Heart left ventricle (tissue), 16 donors: ENCODE measurements at regions not wholly inside any gene's neighbourhood (a gene's known extent, or its start where the extent isn't known, plus 50 kb on each side); places are given as distances from the start of the nearest gene placed in this dataset.

Experiments used
- ATAC-seq, 4 donors: fragments of 200-7000 bp; cut with Tn5 transposase; one replicate each; pipeline ENCODE4 v1.9.1; 2020 to 2022; ENCODE audit warnings: moderate library complexity in 4 of 4, mild to moderate bottlenecking in 3 of 4, moderate number of reproducible peaks in 1 of 4
- DNase-seq, 5 donors: peaks; one replicate each; pipeline ENCODE4 v3.0.0-alpha.2; 2020
- H3K27ac ChIP-seq, 12 donors: fragments of 200-600 bp; sonication (generic) in 4 of 12; one replicate each; pipeline versions ENCODE4 v1.5.0 to v1.8.0; 2016 to 2022; ENCODE audit warnings: mild to moderate bottlenecking in 2 of 12
- H3K27me3 ChIP-seq, 9 donors: fragments of 200-600 bp; sonication (generic) in 2 of 9; one replicate each; pipeline versions ENCODE4 v1.5.1 to v1.8.0; 2016 to 2022; ENCODE audit warnings: mild to moderate bottlenecking in 3 of 9
- H3K36me3 ChIP-seq, 9 donors: fragments of 200-600 bp; sonication (generic) in 2 of 9; one replicate each; pipeline versions ENCODE4 v1.5.0 to v1.8.0; 2018 to 2022; ENCODE audit warnings: mild to moderate bottlenecking in 2 of 9
- H3K4me1 ChIP-seq, 12 donors: fragments of 200-600 bp; sonication (generic) in 4 of 12; one replicate each; pipeline versions ENCODE4 v1.5.0 to v1.8.0; 2016 to 2022; ENCODE audit warnings: mild to moderate bottlenecking in 3 of 12
- H3K4me3 ChIP-seq, 12 donors: fragments of 200-600 bp; sonication (generic) in 4 of 12; one replicate each; pipeline versions ENCODE4 v1.5.0 to v1.8.0; 2017 to 2022; ENCODE audit warnings: mild to moderate bottlenecking in 9 of 12, moderate library complexity in 4 of 12
- H3K9me3 ChIP-seq, 12 donors: fragments of 200-600 bp; sonication (generic) in 4 of 12; one replicate each; pipeline versions ENCODE4 v1.5.0 to v1.8.0; 2016 to 2022; ENCODE audit warnings: mild to moderate bottlenecking in 1 of 12
- CTCF ChIP-seq, 12 donors: fragments of 200-600 bp; sonication (generic) in 4 of 12; IDR thresholded peaks; one replicate each; pipeline versions ENCODE4 v1.5.0 to v1.8.0; 2018 to 2022; ENCODE audit warnings: antibody characterized with exemption in 12 of 12, mild to moderate bottlenecking in 5 of 12
- POLR2A ChIP-seq, 2 donors: fragments of 450-650 bp; IDR thresholded peaks; one replicate each; pipeline ENCODE4 v1.6.1; 2017; ENCODE audit warnings: antibody characterized with exemption in 2 of 2, mild to moderate bottlenecking in 2 of 2, moderate library complexity in 2 of 2
- WGBS, 4 donors: extraction: QIAGEN DNeasy Blood & Tissue Kit in 2 of 4; methylation state at CpG; one replicate each; pipeline versions ENCODE4 v1.1.5 to v1.1.7; 2013 to 2018; 5-methylcytosine and 5-hydroxymethylcytosine counted together
- intact Hi-C, 10 donors: fragments of 100-400 bp; cut with DNase I; formaldehyde crosslinking; loops; one replicate each; pipeline versions ENCODE4 v1.11.1 to v1.14.2; 2022
- donor health status: ischemic (EF 13 %, LVEDD 7.1; RV severe dilation, severe dysfunction).
- donor health status: healthy with polysubstance abuse.
- donor health status: DM: no; HTN: yes; CAD: no.
- donor health status: DM: no; HTN: no; CAD: no.
- donor health status: ischemic (EF 25% LVEDD 6.9; RV normal size, moderate dysfunction).
- donor health status: ischemic (EF 25% LVEDD 5.7; RV mildly dilated, moderate dysfunction).
- donor health status: healthy.
- donor health status: DM: yes; HTN: yes; CAD: no.
- donor health status: ischemic (EF 35%, LVEDD 5.7; RV mildly dilated, moderate dysfunction).
- donor health status: nonischemic (EF 11% LVEDD 7.7; RV severe dilation, severe dysfunction).
- donor health status: DM: yes; HTN: yes; CAD: no.
- donor health status: PGD.
- donor health status: ischemic (EF 29% LVEDD 5.4; RV normal size, mild dysfunction).
- donor health status: nonischemic (EF 23%, LVEDD 6.1; RV moderate dilation, normal function).

DNA sequence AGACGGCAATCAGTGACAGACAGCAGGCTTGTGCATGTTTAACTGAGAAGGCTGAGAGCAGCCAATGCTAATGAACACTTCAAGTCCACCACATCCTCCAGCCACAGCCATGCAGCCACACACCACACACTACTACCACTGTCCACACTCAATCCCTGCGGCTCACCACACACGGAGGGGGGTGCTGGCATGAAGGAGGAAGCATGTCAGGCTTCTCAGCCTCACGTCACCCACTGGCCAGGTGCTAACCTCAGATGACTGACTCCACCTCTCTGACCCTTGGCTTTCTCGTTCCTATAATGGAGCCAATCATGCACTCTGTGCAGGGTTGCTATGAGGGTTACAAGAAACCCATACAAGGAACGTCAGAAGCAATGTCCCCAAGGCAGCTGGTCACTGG lies 165.4 kb upstream of the RNF32 start:
- no peaks in the 10 kb centered on the region for H3K36me3 ChIP-seq
- H3K4me3 ChIP-seq: no peak overlapping the region
- DNase-seq (no peak), ATAC-seq (peak in 1 of 4 donors; percentile 27)
- no peaks in the 10 kb centered on the region for H3K9me3 ChIP-seq
- intact Hi-C loops: loop anchor here in 2 of 10 donors (10.0 kb wide), 2 partner anchors 290 to 680 kb away; no protein-coding TSS in a partner anchor
- 53 to 64% (median 61%) methylated on average over 6 of the region's 6 CpGs for WGBS, 4 donors
- H3K27ac ChIP-seq: no peak overlapping the region
- TF ChIP-seq POLR2A (IDR thresholded peaks at IDR 0.05): no peak
- no peak for TF ChIP-seq CTCF (IDR thresholded peaks at IDR 0.05)
- peaks cover 0 to 35% (median 0%) of the 10 kb centered on the region in 9 donors for H3K27me3 ChIP-seq
- H3K4me1 ChIP-seq: no peaks in the 10 kb centered on the region

DNA sequence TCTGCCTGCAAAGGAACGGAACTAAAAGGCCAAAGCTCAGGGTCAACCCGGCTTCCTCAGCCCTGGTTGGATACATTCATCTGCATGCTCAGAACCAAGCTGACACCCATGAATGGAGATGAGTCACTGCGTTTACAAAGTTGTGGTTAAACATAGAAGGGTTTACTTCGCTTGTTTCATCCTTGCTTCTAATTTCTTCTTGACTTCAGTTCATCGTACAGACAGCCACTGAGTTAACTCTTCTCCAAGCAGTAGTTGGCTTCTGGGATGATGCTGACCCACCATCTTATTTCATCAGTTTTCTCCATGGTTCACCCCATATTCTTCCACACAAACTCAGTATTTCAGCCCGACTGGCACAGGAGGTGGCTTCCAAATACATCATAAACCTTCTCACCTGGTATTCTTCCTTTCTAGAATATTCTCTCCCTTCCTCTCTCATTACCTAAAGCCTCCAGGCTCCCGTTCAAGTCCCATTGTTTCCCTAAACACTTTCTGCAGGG lies 166.3 kb upstream of the RNF32 start:
- Histone ChIP-seq H3K36me3 (no peaks in the 10 kb centered on the region), H3K4me3 (no peak overlapping the region), H3K27ac (no peak overlapping the region), H3K4me1 (no peaks in the 10 kb centered on the region), H3K9me3 (no peaks in the 10 kb centered on the region), H3K27me3 (peaks cover 0 to 29% (median 0%) of the 10 kb centered on the region in 9 donors)
- intact Hi-C loops: loop anchor here (5.0 to 10.0 kb wide), 6 partner anchors 291 to 679 kb away; partner anchors contain the start of gene SHH (in 3 of the 10)
- DNase-seq: no peak
- WGBS, 4 donors: 60 to 76% (median 65%) methylated on average over 7 of the region's 7 CpGs
- TF ChIP-seq CTCF (IDR thresholded peaks at IDR 0.05): no peak
- TF ChIP-seq POLR2A (IDR thresholded peaks at IDR 0.05): no peak
- no peak for ATAC-seq

DNA sequence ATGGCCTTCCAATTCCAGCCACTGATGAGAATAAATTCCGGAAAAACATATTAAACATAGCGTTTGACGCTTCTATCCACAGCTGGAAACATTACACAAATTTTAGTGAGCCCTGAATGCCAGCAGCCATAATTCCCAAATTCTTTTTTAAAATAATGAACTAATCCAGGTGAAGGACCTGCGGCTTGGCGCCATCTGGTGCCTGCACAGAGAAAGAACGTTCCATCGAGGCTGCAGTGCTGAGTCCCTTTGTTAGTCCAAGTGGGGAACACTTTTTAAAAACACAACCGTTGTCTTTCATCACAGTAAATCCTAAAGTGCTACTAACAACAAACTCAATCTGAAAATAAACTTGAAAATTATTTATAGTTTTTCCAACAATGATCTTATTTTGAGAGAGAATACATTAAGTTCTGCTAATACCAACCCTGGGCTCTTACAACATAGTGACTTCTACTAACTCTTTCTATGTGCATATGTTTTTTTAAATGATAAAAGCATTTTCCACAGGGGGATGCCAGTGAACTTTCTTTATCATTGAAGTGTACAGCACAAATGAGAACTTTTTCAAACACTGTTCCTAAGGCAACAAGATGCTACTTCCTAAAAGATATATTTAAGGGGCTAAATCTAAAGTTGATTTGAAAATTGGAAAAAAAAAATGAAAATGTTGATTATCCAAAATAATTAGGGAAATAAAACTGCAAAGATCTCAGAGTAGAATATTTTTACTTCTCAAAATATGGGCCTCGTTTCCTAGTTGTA lies 166.9 kb upstream of the RNF32 start:
- DNase-seq (no peak), ATAC-seq (no peak)
- Histone ChIP-seq H3K36me3 (no peaks in the 10 kb centered on the region), H3K4me1 (no peaks in the 10 kb centered on the region), H3K27me3 (peaks cover 0 to 26% (median 0%) of the 10 kb centered on the region in 9 donors), H3K4me3 (no peak overlapping the region), H3K9me3 (no peaks in the 10 kb centered on the region), H3K27ac (no peak overlapping the region)
- WGBS, 4 donors: 16 to 26% (median 21%) methylated on average over 9 of the region's 9 CpGs
- no peak for TF ChIP-seq POLR2A (IDR thresholded peaks at IDR 0.05)
- peak; percentile 42 to 71 (median 54) for TF ChIP-seq CTCF (IDR thresholded peaks at IDR 0.05)
- intact Hi-C loops: loop anchor here (2.0 to 10.0 kb wide), 8 partner anchors 291 to 679 kb away; partner anchors contain the start of gene SHH (in 3 of the 10)

DNA sequence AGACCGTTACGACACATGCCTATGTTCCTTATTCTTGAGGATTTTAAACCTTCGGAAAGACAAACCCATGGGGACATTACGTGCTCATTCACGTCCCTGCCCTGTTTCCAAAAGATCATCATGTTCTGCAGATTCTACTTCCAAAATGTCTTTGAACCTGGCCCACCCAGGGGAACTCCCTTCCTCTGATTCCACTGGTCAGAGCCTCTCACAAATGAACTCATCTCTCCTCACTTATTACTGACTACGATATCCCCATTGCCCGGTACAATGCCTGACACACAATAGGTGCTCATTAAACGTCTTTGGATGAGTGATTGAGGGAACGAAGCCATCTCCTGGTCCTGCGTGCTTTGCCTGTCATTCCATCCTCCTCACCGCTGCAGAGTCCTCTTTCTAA lies 168.3 kb upstream of the RNF32 start:
- Histone ChIP-seq H3K9me3 (no peaks in the 10 kb centered on the region), H3K4me3 (no peak overlapping the region), H3K27me3 (peaks cover 0 to 19% (median 0%) of the 10 kb centered on the region in 9 donors), H3K4me1 (no peaks in the 10 kb centered on the region), H3K27ac (no peak overlapping the region), H3K36me3 (no peaks in the 10 kb centered on the region)
- intact Hi-C loops: loop anchor here (2.0 to 10.0 kb wide), 8 partner anchors 293 to 677 kb away; partner anchors contain the start of gene SHH (in 3 of the 10)
- 89 to 90% (median 90%) methylated on average over 11 of the region's 11 CpGs for WGBS, 4 donors
- ATAC-seq (no peak), DNase-seq (no peak)
- TF ChIP-seq POLR2A (IDR thresholded peaks at IDR 0.05): no peak
- TF ChIP-seq CTCF (IDR thresholded peaks at IDR 0.05): no peak
